HEK293 (cell line): ENCODE measurements at regions not wholly inside any gene's neighbourhood (a gene's known extent, or its start where the extent isn't known, plus 50 kb on each side); places are given as distances from the start of the nearest gene placed in this dataset.

Source experiments
- CTCF ChIA-PET: fragments of 350-600 bp; formaldehyde crosslinking; extraction: SDS; loops from one replicate; lab custom pipeline; 2021; ENCODE audit warnings: antibody characterized with exemption; lab: Yijun Ruan, JAX
- POLR2A ChIA-PET: fragments of 300-600 bp; formaldehyde crosslinking; extraction: SDS; loops from one replicate; lab custom pipeline; 2020; ENCODE audit warnings: antibody characterized with exemption, inconsistent platforms; lab: Yijun Ruan, JAX
- H3K27ac ChIP-seq: fragments of 200-500 bp; sonication (Bioruptor generic); 2 replicates; pipeline ENCODE4 v1.5.1; 2014; ENCODE audit warnings: low read depth, low read length, control low read depth, inconsistent platforms; ENCODE audit errors: extremely low read depth
- H3K36me3 ChIP-seq, 2 experiments: fragments of 200-500 bp in 1 of 2; sonication (Bioruptor generic) in 1 of 2; 1 replicate in 1 of 2; 2 replicates in 1 of 2; pipeline ENCODE4 v1.5.1; 2014 to 2017; ENCODE audit warnings: inconsistent platforms in 2 of 2, low read length in 2 of 2; ENCODE audit not compliant: control insufficient read depth in 2 of 2, insufficient read depth in 1 of 2
- H3K4me1 ChIP-seq: fragments of 200-500 bp; sonication (Bioruptor generic); 2 replicates; pipeline ENCODE4 v1.5.1; 2014; ENCODE audit warnings: mild to moderate bottlenecking, low read length, inconsistent platforms; ENCODE audit not compliant: control insufficient read depth, insufficient read depth
- H3K4me3 ChIP-seq: 2 replicates; pipeline ENCODE4 v1.5.1; 2011; ENCODE audit warnings: low read depth, mild to moderate bottlenecking, control low read depth, low read length, moderate library complexity
- H3K9me3 ChIP-seq: fragments of 200-500 bp; sonication (Bioruptor generic); 2 replicates; pipeline ENCODE4 v1.5.1; 2014; ENCODE audit warnings: low read depth, low read length, inconsistent platforms; ENCODE audit not compliant: control insufficient read depth, insufficient read depth
- GLI2 ChIP-seq: fragments of 450-650 bp; formaldehyde crosslinking; IDR thresholded peaks from 2 replicates; pipeline ENCODE4; 2017; ENCODE audit warnings: missing biosample characterization, missing genetic modification characterization, low read depth, borderline replicate concordance
- IKZF3 ChIP-seq: fragments of 450-650 bp; IDR thresholded peaks from 2 replicates; pipeline ENCODE4 v1.5.0; 2018; ENCODE audit warnings: missing biosample characterization, mild to moderate bottlenecking, missing genetic modification characterization, moderate library complexity
- INSM2 ChIP-seq: fragments of 450-650 bp; formaldehyde crosslinking; IDR thresholded peaks from 2 replicates; pipeline ENCODE4 v1.5.1; 2016; ENCODE audit warnings: missing biosample characterization, missing genetic modification characterization
- KLF10 ChIP-seq: fragments of 450-650 bp; IDR thresholded peaks from 2 replicates; pipeline ENCODE4 v1.5.1; 2018; ENCODE audit warnings: missing biosample characterization, mild to moderate bottlenecking, missing genetic modification characterization
- PRDM4 ChIP-seq: fragments of 450-650 bp; formaldehyde crosslinking; IDR thresholded peaks from 2 replicates; pipeline ENCODE4 v1.5.1; 2017; ENCODE audit warnings: missing biosample characterization, missing genetic modification characterization
- SALL2 ChIP-seq: fragments of 450-650 bp; formaldehyde crosslinking; IDR thresholded peaks from 2 replicates; pipeline ENCODE4 v1.5.0; 2017; ENCODE audit warnings: missing biosample characterization, mild to moderate bottlenecking, missing genetic modification characterization, borderline replicate concordance
- WT1 ChIP-seq: fragments of 450-650 bp; formaldehyde crosslinking; IDR thresholded peaks from 2 replicates; pipeline ENCODE4 v1.5.1; 2016; ENCODE audit warnings: missing biosample characterization, missing genetic modification characterization
- ZBTB21 ChIP-seq: fragments of 450-650 bp; formaldehyde crosslinking; IDR thresholded peaks from 2 replicates; pipeline ENCODE4 v1.5.1; 2017; ENCODE audit warnings: missing biosample characterization, missing genetic modification characterization
- ZBTB44 ChIP-seq: fragments of 450-650 bp; IDR thresholded peaks from 2 replicates; pipeline ENCODE4 v1.5.1; 2018; ENCODE audit warnings: missing biosample characterization, mild to moderate bottlenecking, missing genetic modification characterization
- ZNF148 ChIP-seq: fragments of 450-650 bp; formaldehyde crosslinking; IDR thresholded peaks from 2 replicates; pipeline ENCODE4 v1.5.0; 2017; ENCODE audit warnings: missing biosample characterization, missing genetic modification characterization, borderline replicate concordance
- ZNF184 ChIP-seq: fragments of 450-650 bp; IDR thresholded peaks from 2 replicates; pipeline ENCODE4 v1.5.1; 2018; ENCODE audit warnings: missing biosample characterization, mild to moderate bottlenecking, missing genetic modification characterization
- ZNF19 ChIP-seq: fragments of 450-650 bp; formaldehyde crosslinking; IDR thresholded peaks from 2 replicates; pipeline ENCODE4; 2016; ENCODE audit warnings: missing biosample characterization, missing genetic modification characterization, low read depth
- ZNF221 ChIP-seq: fragments of 450-650 bp; formaldehyde crosslinking; IDR thresholded peaks from 2 replicates; pipeline ENCODE4 v1.5.1; 2017; ENCODE audit warnings: missing biosample characterization, missing genetic modification characterization, borderline replicate concordance
- ZNF248 ChIP-seq: fragments of 450-650 bp; formaldehyde crosslinking; IDR thresholded peaks from 2 replicates; pipeline ENCODE4 v1.5.1; 2017; ENCODE audit warnings: missing biosample characterization, missing genetic modification characterization
- ZNF26 ChIP-seq: fragments of 450-650 bp; formaldehyde crosslinking; IDR thresholded peaks from 2 replicates; pipeline ENCODE4 v1.5.1; 2016; ENCODE audit warnings: missing biosample characterization, missing genetic modification characterization
- ZNF292 ChIP-seq: fragments of 450-650 bp; formaldehyde crosslinking; IDR thresholded peaks from 2 replicates; pipeline ENCODE4 v1.5.1; 2016; ENCODE audit warnings: low read depth, missing biosample characterization, missing genetic modification characterization, borderline replicate concordance
- ZNF311 ChIP-seq: fragments of 450-650 bp; formaldehyde crosslinking; IDR thresholded peaks from 2 replicates; pipeline ENCODE4 v1.5.1; 2017; ENCODE audit warnings: missing biosample characterization, missing genetic modification characterization, borderline replicate concordance
- ZNF416 ChIP-seq: fragments of 450-650 bp; formaldehyde crosslinking; IDR thresholded peaks from 2 replicates; pipeline ENCODE4 v1.5.1; 2016; ENCODE audit warnings: missing biosample characterization, missing genetic modification characterization
- ZNF654 ChIP-seq: fragments of 450-650 bp; formaldehyde crosslinking; IDR thresholded peaks from 2 replicates; pipeline ENCODE4 v1.5.1; 2016; ENCODE audit warnings: low read depth, missing biosample characterization, missing genetic modification characterization
- ZNF664 ChIP-seq: fragments of 450-650 bp; formaldehyde crosslinking; IDR thresholded peaks from 2 replicates; pipeline ENCODE4 v1.5.1; 2016; ENCODE audit warnings: missing biosample characterization, missing genetic modification characterization
- ZNF837 ChIP-seq: fragments of 450-650 bp; formaldehyde crosslinking; IDR thresholded peaks from 2 replicates; pipeline ENCODE4 v1.5.1; 2016; ENCODE audit warnings: missing biosample characterization, missing genetic modification characterization
- ZNF843 ChIP-seq: fragments of 450-650 bp; formaldehyde crosslinking; IDR thresholded peaks from 2 replicates; pipeline ENCODE4 v1.5.1; 2016; ENCODE audit warnings: missing biosample characterization, missing genetic modification characterization

GRCh38 chr14:61197416-61197815 lies 83.7 kb downstream of the TMEM30B start (continued):
- TF ChIP-seq ZBTB44 (tag by site-specific recombination) (no peak), ZNF664 (tag by site-specific recombination) (no peak)

GRCh38 chr14:61196792-61197191 lies 84.3 kb downstream of the TMEM30B start:
- TF ChIP-seq IKZF3 (no peak), ZNF148 (no peak), GLI2 (tag by site-specific recombination) (no peak), ZNF221 (tag by site-specific recombination) (no peak), WT1 (tag by site-specific recombination) (no peak), PRDM4 (no peak), SALL2 (tag by site-specific recombination) (no peak), ZNF416 (no peak), ZNF26 (no peak), ZNF654 (no peak), INSM2 (tag by site-specific recombination) (no peak), ZNF843 (tag by site-specific recombination) (no peak), ZNF311 (tag by site-specific recombination) (no peak), ZNF837 (no peak), KLF10 (no peak), ZNF184 (no peak), ZBTB21 (tag by site-specific recombination) (no peak), ZNF292 (tag by site-specific recombination) (no peak), ZNF19 (no peak), ZNF248 (tag by site-specific recombination) (no peak)
- POLR2A ChIA-PET, result no interaction called here
- H3K4me1 ChIP-seq, result no peaks in the 10 kb centered on the region
- H3K27ac ChIP-seq, result no peak overlapping the region
- no peak overlapping the region for H3K4me3 ChIP-seq
- CTCF ChIA-PET, result interaction anchor here (0.7 kb wide), 1 partner anchor 34 kb away, joined by 3 read pairs; no protein-coding TSS in a partner anchor
- H3K36me3 ChIP-seq, result no peaks in the 10 kb centered on the region
- H3K9me3 ChIP-seq, result no peaks in the 10 kb centered on the region
